ENCODE measurements at regions not wholly inside any gene's neighbourhood (a gene's known extent, or its start where the extent isn't known, plus 50 kb on each side); places are given as distances from the start of the nearest gene placed in this dataset.

GRCh38 chr9:19903076-19903475 is 114.2 kb upstream of the SLC24A2 start:
- H2BK20ac ChIP-seq (ENCODE audit: low read length), result no peak overlapping the region
- ChIA-PET CTCF (ENCODE audit: partially characterized antibody) (interaction anchor here (0.6 to 1.6 kb wide), 5 partner anchors 19 to 411 kb away, joined by 3 to 4 read pairs (median 3); no protein-coding TSS in a partner anchor), POLR2A (ENCODE audit: partially characterized antibody) (no interaction called here)
- H2BK120ac ChIP-seq (replicated peaks; ENCODE audit: low read depth, low read length), result no peak overlapping the region
- FAIRE-seq, result no peak
- no peaks in the 10 kb centered on the region for H4K20me1 ChIP-seq (replicated peaks in 1 of 2; ENCODE audit: control insufficient read depth in 1 of 2, insufficient read depth in 2 of 2, low read length in 2 of 2)
- H3K23me2 ChIP-seq (ENCODE audit: low read depth, low read length), result no peaks in the 10 kb centered on the region
- no peaks in the 10 kb centered on the region for H3K36me3 ChIP-seq (ENCODE audit: control insufficient read depth in 2 of 4, insufficient read depth in 4 of 4, low read length in 3 of 4)
- no peaks in the 10 kb centered on the region for H3K27me3 ChIP-seq (replicated peaks in 1 of 4; ENCODE audit: control insufficient read depth in 3 of 4, extremely low read depth in 1 of 4, insufficient read depth in 3 of 4, low read length in 3 of 4)
- H3K18ac ChIP-seq (ENCODE audit: extremely low read depth, low read length), result no peak overlapping the region
- no peaks in the 10 kb centered on the region for H3K4me1 ChIP-seq (replicated peaks in 1 of 4; ENCODE audit: control insufficient read depth in 3 of 4, insufficient read depth in 4 of 4, low read length in 3 of 4)
- H2BK15ac ChIP-seq (ENCODE audit: low read length), result no peak overlapping the region
- no peak overlapping the region for H4K91ac ChIP-seq (replicated peaks; ENCODE audit: insufficient read length, low read length)
- H3K79me1 ChIP-seq (ENCODE audit: low read depth, low read length), result no peaks in the 10 kb centered on the region
- H2AK5ac ChIP-seq (ENCODE audit: low read depth, low read length), result no peak overlapping the region
- H3K14ac ChIP-seq (ENCODE audit: insufficient read length), result no peak overlapping the region
- no peak overlapping the region for H3K4ac ChIP-seq (replicated peaks; ENCODE audit: insufficient read length, low read depth, low read length)
- peak overlapping the region; percentile 51 for H2AFZ ChIP-seq (ENCODE audit: low read length)
- no peak overlapping the region for H3K4me2 ChIP-seq (ENCODE audit: insufficient read depth in 1 of 2, low read depth in 2 of 2, low read length in 2 of 2)
- no peak overlapping the region for H3K9ac ChIP-seq (replicated peaks in 1 of 4; ENCODE audit: extremely low read depth in 1 of 4, low read depth in 3 of 4, low read length in 3 of 4)
- no peak overlapping the region for H3K56ac ChIP-seq (replicated peaks; ENCODE audit: insufficient read length, low read depth, low read length)
- H4K8ac ChIP-seq (ENCODE audit: extremely low read depth, insufficient read depth, low read length), result no peak overlapping the region
- no peak overlapping the region for H3K27ac ChIP-seq (ENCODE audit: low read depth, low read length)
- H3K23ac ChIP-seq (ENCODE audit: insufficient read length), result no peak overlapping the region
- no peak for DNase-seq (ENCODE audit: low read depth in 1 of 2, low spot score in 2 of 2)
- no peak overlapping the region for H3K4me3 ChIP-seq (ENCODE audit: extremely low read depth in 1 of 4, insufficient read depth in 2 of 4, low read depth in 3 of 4, low read length in 4 of 4)
- no peaks in the 10 kb centered on the region for H3K79me2 ChIP-seq (ENCODE audit: control insufficient read depth in 1 of 2, insufficient read depth in 2 of 2, low read length in 2 of 2)
- no peaks in the 10 kb centered on the region for H3K9me3 ChIP-seq (ENCODE audit: insufficient read depth in 2 of 2, low read depth in 1 of 2, low read length in 1 of 2)
- H2BK5ac ChIP-seq (ENCODE audit: low read depth, low read length), result no peak overlapping the region
- 80% methylated on average over 5 of the region's 5 CpGs; no CpG with 5 or more reads in 1 of the 2 experiments for WGBS, 2 experiments (ENCODE audit: extremely low coverage in 1 of 2, insufficient coverage in 1 of 2, insufficient read length in 1 of 2, insufficient replicate concordance in 2 of 2, low coverage in 1 of 2, low lambda C conversion rate in 2 of 2, missing lambda C conversion rate in 1 of 2)
- no peak overlapping the region for H4K5ac ChIP-seq (ENCODE audit: insufficient read length, low read depth, low read length)
- H2BK12ac ChIP-seq (ENCODE audit: low read depth, low read length), result no peak overlapping the region
- TF ChIP-seq SP4 (IDR thresholded peaks at IDR 0.05; ENCODE audit: low read length) (no peak), USF2 (IDR thresholded peaks at IDR 0.05; ENCODE audit: low read length) (no peak)

Measured in H1 (cell line).